ENCODE measurements at regions not wholly inside any gene's neighbourhood (a gene's known extent, or its start where the extent isn't known, plus 50 kb on each side); places are given as distances from the start of the nearest gene placed in this dataset.

- TF ChIP-seq POLR2A (IDR thresholded peaks at IDR 0.05; ENCODE audit: low read depth, low read length) (no peak), TAF1 (IDR thresholded peaks at IDR 0.05; ENCODE audit: low read depth, low read length) (no peak), SPI1 (IDR thresholded peaks at IDR 0.05; ENCODE audit: low read depth, low read length) (no peak), POU2F2 (IDR thresholded peaks at IDR 0.05; ENCODE audit: low read depth, low read length) (no peak)
Measured at GRCh38 chr2:44834656-44835055, 106.8 kb upstream of the SIX3 start.
